Fibroblast of villous mesenchyme (primary cell): ENCODE measurements at regions not wholly inside any gene's neighbourhood (a gene's known extent, or its start where the extent isn't known, plus 50 kb on each side); places are given as distances from the start of the nearest gene placed in this dataset.

Experiments used
- DNase-seq: peaks from one replicate; pipeline ENCODE4 v3.0.0-alpha.2; 2010; ENCODE audit warnings: low read depth
- H3K4me3 ChIP-seq: 2 replicates; pipeline ENCODE4 v1.5.1; 2011; ENCODE audit warnings: low read depth, mild to moderate bottlenecking, low read length
- CTCF ChIP-seq: IDR thresholded peaks from 2 replicates; pipeline ENCODE4 v1.5.1; 2012; ENCODE audit warnings: low read depth, mild to moderate bottlenecking, low read length; ENCODE audit not compliant: insufficient read depth

GRCh38 chr2:134173338-134174016 is 80.4 kb upstream of the MGAT5 start:
- H3K4me3 ChIP-seq: no peak overlapping the region
- TF ChIP-seq CTCF: no peak
- no peak for DNase-seq

GRCh38 chr2:134174711-134175110 is 79.2 kb upstream of the MGAT5 start:
- H3K4me3 ChIP-seq: no peak overlapping the region
- TF ChIP-seq CTCF: no peak
- DNase-seq: no peak

GRCh38 chr2:134175834-134176233 is 78.0 kb upstream of the MGAT5 start:
- H3K4me3 ChIP-seq: no peak overlapping the region
- DNase-seq: no peak
- TF ChIP-seq CTCF: no peak

- TF ChIP-seq CTCF: no peak
- H3K4me3 ChIP-seq: no peak overlapping the region
- peak; percentile 35 for DNase-seq
Observed at GRCh38 chr2:134177351-134177931, 76.4 kb upstream of the MGAT5 start.

- no peak for TF ChIP-seq CTCF
- no peak overlapping the region for H3K4me3 ChIP-seq
- peak; percentile 34 for DNase-seq
Observed at GRCh38 chr2:134178138-134178877, 75.6 kb upstream of the MGAT5 start.

- no peak for TF ChIP-seq CTCF
- no peak overlapping the region for H3K4me3 ChIP-seq
- DNase-seq: no peak
Observed at GRCh38 chr2:134181219-134181618, 72.7 kb upstream of the MGAT5 start.
